ENCODE measurements at regions not wholly inside any gene's neighbourhood (a gene's known extent, or its start where the extent isn't known, plus 50 kb on each side); places are given as distances from the start of the nearest gene placed in this dataset.

- ChIA-PET POLR2A (no interaction called here), CTCF (no interaction called here)
- ATAC-seq (ENCODE audit: poor library complexity) (no peak), DNase-seq (no peak)
- Mint-ChIP-seq H3K4me1 (ENCODE audit: low read depth) (no peaks in the 10 kb centered on the region), H3K27me3 (no peaks in the 10 kb centered on the region), H3K4me3 (no peak overlapping the region), H3K9me3 (peaks cover 9% of the 10 kb centered on the region), H3K27ac (no peak overlapping the region), H3K36me3 (ENCODE audit: low read depth) (no peaks in the 10 kb centered on the region)
- Histone ChIP-seq H3K27me3 (ENCODE audit: control insufficient read depth in 1 of 2, insufficient read depth in 2 of 2, low read length in 2 of 2) (no peaks in the 10 kb centered on the region), H3K4me1 (ENCODE audit: insufficient read depth, low read length) (no peaks in the 10 kb centered on the region), H3K36me3 (ENCODE audit: insufficient read depth, low read length) (no peaks in the 10 kb centered on the region), H3K27ac (ENCODE audit: low read depth in 1 of 2, low read length in 2 of 2) (no peak overlapping the region), H3K9me3 (ENCODE audit: control insufficient read depth in 1 of 2, insufficient read depth in 1 of 2, low read length in 2 of 2) (no peaks in the 10 kb centered on the region), H3K4me3 (ENCODE audit: low read length) (no peak overlapping the region)
- intact Hi-C loops (cut with DNase I, micrococcal nuclease) = no loop called here
- TF ChIP-seq CTCF (IDR thresholded peaks at IDR 0.05) = no peak
These were observed 611.7 kb downstream of the NUF2 start for GRCh38 chr1:163933437-163933836.

- intact Hi-C loops (cut with DNase I, micrococcal nuclease) = no loop called here
- Histone ChIP-seq H3K9me3 (ENCODE audit: control insufficient read depth in 1 of 2, insufficient read depth in 1 of 2, low read length in 2 of 2) (no peaks in the 10 kb centered on the region), H3K36me3 (ENCODE audit: insufficient read depth, low read length) (no peaks in the 10 kb centered on the region), H3K4me1 (ENCODE audit: insufficient read depth, low read length) (no peaks in the 10 kb centered on the region), H3K27ac (ENCODE audit: low read depth in 1 of 2, low read length in 2 of 2) (no peak overlapping the region), H3K4me3 (ENCODE audit: low read length) (no peak overlapping the region), H3K27me3 (ENCODE audit: control insufficient read depth in 1 of 2, insufficient read depth in 2 of 2, low read length in 2 of 2) (no peaks in the 10 kb centered on the region)
- Mint-ChIP-seq H3K27me3 (no peaks in the 10 kb centered on the region), H3K4me1 (ENCODE audit: low read depth) (no peaks in the 10 kb centered on the region), H3K9me3 (peaks cover 8% of the 10 kb centered on the region), H3K27ac (no peak overlapping the region), H3K36me3 (ENCODE audit: low read depth) (no peaks in the 10 kb centered on the region), H3K4me3 (no peak overlapping the region)
- POLR2A ChIA-PET = no interaction called here
- CTCF ChIA-PET = no interaction called here
- DNase-seq (no peak), ATAC-seq (ENCODE audit: poor library complexity) (no peak)
- no peak for TF ChIP-seq CTCF (IDR thresholded peaks at IDR 0.05)
These were observed 614.1 kb downstream of the NUF2 start for GRCh38 chr1:163935738-163936374.

GRCh38 chr1:163959622-163960021 is 599.4 kb upstream of the PBX1 start:
- no peak for TF ChIP-seq CTCF (IDR thresholded peaks at IDR 0.05)
- intact Hi-C loops (cut with DNase I, micrococcal nuclease) = no loop called here
- no peak overlapping the region for H3K4me3 ChIP-seq (ENCODE audit: low read length)
- Mint-ChIP-seq H3K27ac (no peak overlapping the region), H3K4me3 (no peak overlapping the region), H3K9me3 (peaks cover 8% of the 10 kb centered on the region), H3K27me3 (no peaks in the 10 kb centered on the region), H3K36me3 (ENCODE audit: low read depth) (no peaks in the 10 kb centered on the region), H3K4me1 (ENCODE audit: low read depth) (no peaks in the 10 kb centered on the region)
- POLR2A ChIA-PET = no interaction called here
- H3K27ac ChIP-seq (ENCODE audit: low read depth in 1 of 2, low read length in 2 of 2) = no peak overlapping the region
- H3K36me3 ChIP-seq (ENCODE audit: insufficient read depth, low read length) = no peaks in the 10 kb centered on the region
- DNase-seq (no peak), ATAC-seq (ENCODE audit: poor library complexity) (no peak)
- H3K9me3 ChIP-seq (ENCODE audit: control insufficient read depth in 1 of 2, insufficient read depth in 1 of 2, low read length in 2 of 2) = peaks cover 15 to 17% of the 10 kb centered on the region in 2 experiments
- CTCF ChIA-PET = no interaction called here
- no peaks in the 10 kb centered on the region for H3K27me3 ChIP-seq (ENCODE audit: control insufficient read depth in 1 of 2, insufficient read depth in 2 of 2, low read length in 2 of 2)
- no peaks in the 10 kb centered on the region for H3K4me1 ChIP-seq (ENCODE audit: insufficient read depth, low read length)
